ENCODE measurements at regions not wholly inside any gene's neighbourhood (a gene's known extent, or its start where the extent isn't known, plus 50 kb on each side); places are given as distances from the start of the nearest gene placed in this dataset.

DNA sequence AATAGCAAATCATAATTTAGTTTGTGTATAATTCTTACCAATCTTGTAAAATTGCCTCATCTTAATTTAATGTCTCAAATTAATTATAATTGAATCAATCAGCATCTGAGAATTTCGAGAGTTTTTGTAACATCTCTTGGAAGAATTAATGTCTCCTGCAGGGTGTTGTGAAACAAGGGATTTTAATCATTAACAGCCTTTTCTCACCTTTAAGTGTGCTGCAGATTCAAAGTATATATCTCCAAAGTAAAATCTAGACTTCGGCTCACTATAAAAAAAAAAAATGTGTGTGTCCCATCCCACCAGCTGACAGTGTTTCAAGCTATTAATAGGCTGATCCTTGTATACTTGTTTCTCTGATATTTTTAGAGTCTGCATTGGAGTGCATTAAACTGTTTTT lies 603.1 kb downstream of the ETNK1 start:
- SMC1A ChIA-PET (ENCODE audit: uncharacterized antibody, unreplicated experiment), result interaction anchor here (0.6 kb wide), 1 partner anchor 9 kb away, joined by 3 read pairs; no protein-coding TSS in a partner anchor
- Histone ChIP-seq H3K4me1 (ENCODE audit: control insufficient read depth, insufficient read depth, low read length) (no peaks in the 10 kb centered on the region), H3K27ac (ENCODE audit: control insufficient read depth, insufficient read depth) (no peak overlapping the region), H3K4me3 (no peak overlapping the region), H3K36me3 (ENCODE audit: control insufficient read depth in 2 of 2, insufficient read depth in 2 of 2, low read length in 1 of 2) (no peaks in the 10 kb centered on the region), H3K79me2 (ENCODE audit: control insufficient read depth, insufficient read depth, low read length) (no peaks in the 10 kb centered on the region), H4K20me1 (ENCODE audit: control insufficient read depth, insufficient read depth) (no peaks in the 10 kb centered on the region), H3K9me3 (replicated peaks; ENCODE audit: control insufficient read depth, insufficient read depth, low read length) (no peaks in the 10 kb centered on the region), H3K4me2 (ENCODE audit: control insufficient read depth, insufficient read depth) (no peak overlapping the region), H2AFZ (ENCODE audit: control insufficient read depth, low read depth, low read length) (no peak overlapping the region), H3K27me3 (replicated peaks in 1 of 2; ENCODE audit: control insufficient read depth in 2 of 2, insufficient read depth in 2 of 2, low read length in 1 of 2) (no peaks in the 10 kb centered on the region), H3K9ac (ENCODE audit: control insufficient read depth, insufficient read depth, low read length) (no peak overlapping the region)
- CTCF ChIA-PET, result no interaction called here
- ATAC-seq, result no peak
- no peak for FAIRE-seq
- DNase-seq (ENCODE audit: low read depth, low spot score), result no peak
- in situ Hi-C loops (cut with MboI), result no loop called here
- 24% methylated on average over 2 of the region's 2 CpGs for WGBS (ENCODE audit: insufficient coverage, insufficient replicate concordance, low lambda C conversion rate, missing lambda C conversion rate)
- no TSS peak for BruUV-seq (replicated peaks)
- POLR2A ChIA-PET, result no interaction called here
- RAD21 ChIA-PET (ENCODE audit: unreplicated experiment), result no interaction called here
- intact Hi-C loops (cut with micrococcal nuclease; ENCODE audit: unreplicated experiment), result no loop called here
- TF ChIP-seq RBBP5 (conservative IDR thresholded peaks at IDR 0.05), result no peak
- TF ChIP-seq, protein P1, sequence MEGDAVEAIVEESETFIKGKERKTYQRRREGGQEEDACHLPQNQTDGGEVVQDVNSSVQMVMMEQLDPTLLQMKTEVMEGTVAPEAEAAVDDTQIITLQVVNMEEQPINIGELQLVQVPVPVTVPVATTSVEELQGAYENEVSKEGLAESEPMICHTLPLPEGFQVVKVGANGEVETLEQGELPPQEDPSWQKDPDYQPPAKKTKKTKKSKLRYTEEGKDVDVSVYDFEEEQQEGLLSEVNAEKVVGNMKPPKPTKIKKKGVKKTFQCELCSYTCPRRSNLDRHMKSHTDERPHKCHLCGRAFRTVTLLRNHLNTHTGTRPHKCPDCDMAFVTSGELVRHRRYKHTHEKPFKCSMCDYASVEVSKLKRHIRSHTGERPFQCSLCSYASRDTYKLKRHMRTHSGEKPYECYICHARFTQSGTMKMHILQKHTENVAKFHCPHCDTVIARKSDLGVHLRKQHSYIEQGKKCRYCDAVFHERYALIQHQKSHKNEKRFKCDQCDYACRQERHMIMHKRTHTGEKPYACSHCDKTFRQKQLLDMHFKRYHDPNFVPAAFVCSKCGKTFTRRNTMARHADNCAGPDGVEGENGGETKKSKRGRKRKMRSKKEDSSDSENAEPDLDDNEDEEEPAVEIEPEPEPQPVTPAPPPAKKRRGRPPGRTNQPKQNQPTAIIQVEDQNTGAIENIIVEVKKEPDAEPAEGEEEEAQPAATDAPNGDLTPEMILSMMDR (IDR thresholded peaks at IDR 0.05 in 2 of 3, conservative IDR thresholded peaks at IDR 0.05 in 1 of 3; ENCODE audit: control insufficient read depth in 2 of 3, extremely low read depth in 1 of 3, insufficient read depth in 1 of 3, low read depth in 3 of 3, low read length in 3 of 3), result no peak
- no peak for TF ChIP-seq HDGF (IDR thresholded peaks at IDR 0.05)
- no peak for TF ChIP-seq WRNIP1 (IDR thresholded peaks at IDR 0.05; ENCODE audit: borderline replicate concordance, low read depth, low read length)
- no peak for TF ChIP-seq POLR2AphosphoS2 (IDR thresholded peaks at IDR 0.05; ENCODE audit: low read depth, low read length)
- no peak for TF ChIP-seq RFX5 (IDR thresholded peaks at IDR 0.05; ENCODE audit: low read depth, low read length)
- TF ChIP-seq, protein P2, sequence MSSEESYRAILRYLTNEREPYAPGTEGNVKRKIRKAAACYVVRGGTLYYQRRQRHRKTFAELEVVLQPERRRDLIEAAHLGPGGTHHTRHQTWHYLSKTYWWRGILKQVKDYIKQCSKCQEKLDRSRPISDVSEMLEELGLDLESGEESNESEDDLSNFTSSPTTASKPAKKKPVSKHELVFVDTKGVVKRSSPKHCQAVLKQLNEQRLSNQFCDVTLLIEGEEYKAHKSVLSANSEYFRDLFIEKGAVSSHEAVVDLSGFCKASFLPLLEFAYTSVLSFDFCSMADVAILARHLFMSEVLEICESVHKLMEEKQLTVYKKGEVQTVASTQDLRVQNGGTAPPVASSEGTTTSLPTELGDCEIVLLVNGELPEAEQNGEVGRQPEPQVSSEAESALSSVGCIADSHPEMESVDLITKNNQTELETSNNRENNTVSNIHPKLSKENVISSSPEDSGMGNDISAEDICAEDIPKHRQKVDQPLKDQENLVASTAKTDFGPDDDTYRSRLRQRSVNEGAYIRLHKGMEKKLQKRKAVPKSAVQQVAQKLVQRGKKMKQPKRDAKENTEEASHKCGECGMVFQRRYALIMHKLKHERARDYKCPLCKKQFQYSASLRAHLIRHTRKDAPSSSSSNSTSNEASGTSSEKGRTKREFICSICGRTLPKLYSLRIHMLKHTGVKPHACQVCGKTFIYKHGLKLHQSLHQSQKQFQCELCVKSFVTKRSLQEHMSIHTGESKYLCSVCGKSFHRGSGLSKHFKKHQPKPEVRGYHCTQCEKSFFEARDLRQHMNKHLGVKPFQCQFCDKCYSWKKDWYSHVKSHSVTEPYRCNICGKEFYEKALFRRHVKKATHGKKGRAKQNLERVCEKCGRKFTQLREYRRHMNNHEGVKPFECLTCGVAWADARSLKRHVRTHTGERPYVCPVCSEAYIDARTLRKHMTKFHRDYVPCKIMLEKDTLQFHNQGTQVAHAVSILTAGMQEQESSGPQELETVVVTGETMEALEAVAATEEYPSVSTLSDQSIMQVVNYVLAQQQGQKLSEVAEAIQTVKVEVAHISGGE (CRISPR knock-in tag; IDR thresholded peaks at IDR 0.05), result no peak
- TF ChIP-seq CHD4 (IDR thresholded peaks at IDR 0.05), result no peak
- no peak for TF ChIP-seq SRF (IDR thresholded peaks at IDR 0.05; ENCODE audit: low read depth in 2 of 2, low read length in 2 of 2)
- TF ChIP-seq, protein P3, sequence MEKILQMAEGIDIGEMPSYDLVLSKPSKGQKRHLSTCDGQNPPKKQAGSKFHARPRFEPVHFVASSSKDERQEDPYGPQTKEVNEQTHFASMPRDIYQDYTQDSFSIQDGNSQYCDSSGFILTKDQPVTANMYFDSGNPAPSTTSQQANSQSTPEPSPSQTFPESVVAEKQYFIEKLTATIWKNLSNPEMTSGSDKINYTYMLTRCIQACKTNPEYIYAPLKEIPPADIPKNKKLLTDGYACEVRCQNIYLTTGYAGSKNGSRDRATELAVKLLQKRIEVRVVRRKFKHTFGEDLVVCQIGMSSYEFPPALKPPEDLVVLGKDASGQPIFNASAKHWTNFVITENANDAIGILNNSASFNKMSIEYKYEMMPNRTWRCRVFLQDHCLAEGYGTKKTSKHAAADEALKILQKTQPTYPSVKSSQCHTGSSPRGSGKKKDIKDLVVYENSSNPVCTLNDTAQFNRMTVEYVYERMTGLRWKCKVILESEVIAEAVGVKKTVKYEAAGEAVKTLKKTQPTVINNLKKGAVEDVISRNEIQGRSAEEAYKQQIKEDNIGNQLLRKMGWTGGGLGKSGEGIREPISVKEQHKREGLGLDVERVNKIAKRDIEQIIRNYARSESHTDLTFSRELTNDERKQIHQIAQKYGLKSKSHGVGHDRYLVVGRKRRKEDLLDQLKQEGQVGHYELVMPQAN (conservative IDR thresholded peaks at IDR 0.05), result no peak
- no peak for TF ChIP-seq HCFC1 (IDR thresholded peaks at IDR 0.05; ENCODE audit: low read length)
- TF ChIP-seq, protein P4, sequence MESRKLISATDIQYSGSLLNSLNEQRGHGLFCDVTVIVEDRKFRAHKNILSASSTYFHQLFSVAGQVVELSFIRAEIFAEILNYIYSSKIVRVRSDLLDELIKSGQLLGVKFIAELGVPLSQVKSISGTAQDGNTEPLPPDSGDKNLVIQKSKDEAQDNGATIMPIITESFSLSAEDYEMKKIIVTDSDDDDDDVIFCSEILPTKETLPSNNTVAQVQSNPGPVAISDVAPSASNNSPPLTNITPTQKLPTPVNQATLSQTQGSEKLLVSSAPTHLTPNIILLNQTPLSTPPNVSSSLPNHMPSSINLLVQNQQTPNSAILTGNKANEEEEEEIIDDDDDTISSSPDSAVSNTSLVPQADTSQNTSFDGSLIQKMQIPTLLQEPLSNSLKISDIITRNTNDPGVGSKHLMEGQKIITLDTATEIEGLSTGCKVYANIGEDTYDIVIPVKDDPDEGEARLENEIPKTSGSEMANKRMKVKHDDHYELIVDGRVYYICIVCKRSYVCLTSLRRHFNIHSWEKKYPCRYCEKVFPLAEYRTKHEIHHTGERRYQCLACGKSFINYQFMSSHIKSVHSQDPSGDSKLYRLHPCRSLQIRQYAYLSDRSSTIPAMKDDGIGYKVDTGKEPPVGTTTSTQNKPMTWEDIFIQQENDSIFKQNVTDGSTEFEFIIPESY (IDR thresholded peaks at IDR 0.05), result no peak
- no peak for TF ChIP-seq PAX8 (IDR thresholded peaks at IDR 0.05)
- TF ChIP-seq, protein P5, sequence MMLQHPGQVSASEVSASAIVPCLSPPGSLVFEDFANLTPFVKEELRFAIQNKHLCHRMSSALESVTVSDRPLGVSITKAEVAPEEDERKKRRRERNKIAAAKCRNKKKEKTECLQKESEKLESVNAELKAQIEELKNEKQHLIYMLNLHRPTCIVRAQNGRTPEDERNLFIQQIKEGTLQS (IDR thresholded peaks at IDR 0.05; ENCODE audit: borderline replicate concordance, extremely low read depth, low read depth, low read length), result no peak
- TF ChIP-seq MTA2 (IDR thresholded peaks at IDR 0.05; ENCODE audit: low read depth), result no peak
- TF ChIP-seq MYC (IDR thresholded peaks at IDR 0.05; ENCODE audit: insufficient read depth, insufficient read length, insufficient replicate concordance, low read length, severe bottlenecking), result no peak
